Activated B cell treated with CpG ODN at 0.5 μM for 24 hours (primary cell): ENCODE measurements at regions not wholly inside any gene's neighbourhood (a gene's known extent, or its start where the extent isn't known, plus 50 kb on each side); places are given as distances from the start of the nearest gene placed in this dataset.

ENCODE experiments used
- ATAC-seq: fragments of 200-7000 bp; cut with Tn5 transposase; one replicate; pipeline ENCODE4 v1.10.0; 2021; ENCODE audit warnings: low read depth, mild to moderate bottlenecking, moderate library complexity
- CTCF ChIA-PET: fragments of 350-600 bp; sonication (Branson Sonifier 250); formaldehyde crosslinking; loops from one replicate; lab custom pipeline; 2021; ENCODE audit warnings: antibody characterized with exemption; lab: Charles Lee
- POLR2A ChIA-PET: fragments of 350-600 bp; sonication (Branson Sonifier 250); formaldehyde crosslinking; loops from one replicate; lab custom pipeline; 2021; ENCODE audit warnings: antibody characterized with exemption; lab: Charles Lee
- DNase-seq: peaks from one replicate; pipeline ENCODE4 v3.0.0; 2022
- H3K27ac Mint-ChIP-seq: one replicate; pipeline ENCODE4 v1.8.0; 2020; ENCODE audit warnings: mixed read lengths
- H3K27me3 Mint-ChIP-seq: one replicate; pipeline ENCODE4 v1.8.0; 2021; ENCODE audit warnings: mixed read lengths
- H3K36me3 Mint-ChIP-seq: one replicate; pipeline ENCODE4 v1.8.0; 2021; ENCODE audit warnings: low read depth, mixed read lengths
- H3K4me1 Mint-ChIP-seq: one replicate; pipeline ENCODE4 v1.8.0; 2021; ENCODE audit warnings: mixed read lengths
- H3K4me3 Mint-ChIP-seq: one replicate; pipeline ENCODE4 v1.8.0; 2020; ENCODE audit warnings: mild to moderate bottlenecking, mixed read lengths
- H3K9me3 Mint-ChIP-seq: one replicate; pipeline ENCODE4 v1.8.0; 2020; ENCODE audit warnings: mixed read lengths
- intact Hi-C: fragments of 100-400 bp; cut with micrococcal nuclease; formaldehyde crosslinking; loops from one replicate; pipeline ENCODE4 v1.15.1; 2024
- TF ChIP-seq, protein P1 (sequence below): fragments of 200-600 bp; IDR thresholded peaks from one replicate; pipeline ENCODE4 v1.8.0; 2022; ENCODE audit warnings: antibody characterized with exemption, mild to moderate bottlenecking

DNA sequence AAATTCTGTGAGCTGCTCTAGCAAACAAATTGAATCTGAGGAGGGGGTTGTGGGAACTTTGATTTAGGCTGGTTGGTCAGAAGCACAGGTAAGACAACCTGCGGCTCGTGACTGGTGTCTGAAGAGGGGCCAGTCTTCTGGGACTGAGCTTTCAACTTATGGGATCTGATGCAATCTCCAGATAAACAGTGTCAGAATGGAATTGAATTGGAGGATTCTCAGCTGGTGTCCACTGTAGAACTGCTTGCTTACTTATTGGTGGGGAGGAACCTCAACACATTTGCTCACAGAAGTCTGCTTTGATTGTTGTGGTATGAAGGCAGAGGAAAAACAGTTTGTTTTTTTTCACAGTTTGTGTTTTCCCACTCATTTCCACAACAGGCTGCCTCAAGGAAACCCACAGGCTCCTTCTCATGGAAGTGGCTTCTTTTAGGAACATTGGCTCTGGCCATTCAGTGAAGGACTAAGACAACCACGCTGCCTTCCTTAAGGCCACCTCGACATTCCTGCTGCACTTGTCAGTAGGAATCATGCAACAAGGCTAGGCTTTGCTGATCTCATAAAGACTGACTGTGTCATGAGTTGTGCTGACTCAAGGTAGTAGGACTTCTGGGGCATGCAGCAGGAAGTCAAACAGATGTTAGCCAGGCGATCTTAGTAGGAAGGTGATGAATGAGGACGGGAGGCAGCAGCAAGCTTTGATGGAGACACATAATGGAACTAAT, 104.7 kb downstream of the TSN start:
- intact Hi-C loops: no loop called here
- H3K27me3 Mint-ChIP-seq: peaks cover 5% of the 10 kb centered on the region
- no peak overlapping the region for H3K4me3 Mint-ChIP-seq
- DNase-seq: no peak
- H3K27ac Mint-ChIP-seq: no peak overlapping the region
- H3K9me3 Mint-ChIP-seq: peaks cover 5% of the 10 kb centered on the region
- H3K4me1 Mint-ChIP-seq: no peaks in the 10 kb centered on the region
- ChIA-PET CTCF (no interaction called here), POLR2A (no interaction called here)
- ATAC-seq: no peak
- TF ChIP-seq, protein P1, sequence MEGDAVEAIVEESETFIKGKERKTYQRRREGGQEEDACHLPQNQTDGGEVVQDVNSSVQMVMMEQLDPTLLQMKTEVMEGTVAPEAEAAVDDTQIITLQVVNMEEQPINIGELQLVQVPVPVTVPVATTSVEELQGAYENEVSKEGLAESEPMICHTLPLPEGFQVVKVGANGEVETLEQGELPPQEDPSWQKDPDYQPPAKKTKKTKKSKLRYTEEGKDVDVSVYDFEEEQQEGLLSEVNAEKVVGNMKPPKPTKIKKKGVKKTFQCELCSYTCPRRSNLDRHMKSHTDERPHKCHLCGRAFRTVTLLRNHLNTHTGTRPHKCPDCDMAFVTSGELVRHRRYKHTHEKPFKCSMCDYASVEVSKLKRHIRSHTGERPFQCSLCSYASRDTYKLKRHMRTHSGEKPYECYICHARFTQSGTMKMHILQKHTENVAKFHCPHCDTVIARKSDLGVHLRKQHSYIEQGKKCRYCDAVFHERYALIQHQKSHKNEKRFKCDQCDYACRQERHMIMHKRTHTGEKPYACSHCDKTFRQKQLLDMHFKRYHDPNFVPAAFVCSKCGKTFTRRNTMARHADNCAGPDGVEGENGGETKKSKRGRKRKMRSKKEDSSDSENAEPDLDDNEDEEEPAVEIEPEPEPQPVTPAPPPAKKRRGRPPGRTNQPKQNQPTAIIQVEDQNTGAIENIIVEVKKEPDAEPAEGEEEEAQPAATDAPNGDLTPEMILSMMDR: no peak
- H3K36me3 Mint-ChIP-seq: no peaks in the 10 kb centered on the region

DNA sequence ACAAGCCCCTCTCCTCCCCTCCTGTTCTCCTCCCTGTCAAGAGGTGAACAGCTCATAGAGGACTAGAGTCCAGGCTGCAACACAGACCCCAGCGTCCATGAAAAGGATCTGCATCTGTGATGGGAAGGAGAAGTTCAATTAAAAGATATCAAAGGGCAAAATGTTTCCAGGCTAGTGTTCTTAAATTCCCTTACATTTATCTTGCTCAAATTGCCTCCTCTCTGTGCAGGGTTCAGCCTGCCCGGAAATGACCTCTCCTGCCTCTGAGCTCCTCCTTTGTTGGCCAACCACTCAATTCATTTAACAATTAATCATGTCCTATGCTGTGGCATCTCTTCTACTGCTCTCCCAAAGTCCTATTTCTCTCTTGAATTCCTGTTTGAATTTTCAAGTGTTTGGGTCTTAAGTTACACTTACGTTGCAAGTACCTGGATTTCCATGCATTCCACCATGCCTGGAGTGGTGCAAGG, 105.3 kb downstream of the TSN start:
- Mint-ChIP-seq H3K4me3 (no peak overlapping the region), H3K27me3 (peaks cover 6% of the 10 kb centered on the region), H3K36me3 (no peaks in the 10 kb centered on the region), H3K9me3 (peaks cover 5% of the 10 kb centered on the region), H3K27ac (no peak overlapping the region), H3K4me1 (no peaks in the 10 kb centered on the region)
- no peak for ATAC-seq
- no peak for DNase-seq
- ChIA-PET POLR2A (no interaction called here), CTCF (interaction anchor here (0.7 kb wide), 1 partner anchor 50 kb away, joined by 3 read pairs; no protein-coding TSS in a partner anchor)
- intact Hi-C loops: no loop called here
- TF ChIP-seq, protein P1: no peak

DNA sequence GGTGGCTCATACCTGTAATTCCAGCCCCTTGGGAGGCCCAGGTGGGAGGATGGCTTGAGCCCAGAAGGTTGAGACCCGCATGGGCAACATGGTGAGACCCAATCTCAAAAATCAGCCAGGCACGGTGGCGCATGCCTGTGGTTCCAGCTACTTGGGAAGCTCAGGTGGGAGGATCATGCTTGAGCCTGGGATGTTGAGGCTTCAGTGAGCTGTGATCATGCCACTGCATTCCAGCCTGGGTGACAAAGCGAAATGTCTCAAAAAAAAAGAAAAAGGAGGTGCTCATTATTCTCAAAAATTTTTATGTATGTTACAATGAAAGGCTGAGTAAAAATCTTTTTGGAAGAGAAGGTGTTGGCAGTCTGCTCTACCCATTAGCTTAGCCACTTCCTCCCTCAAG, 106.8 kb downstream of the TSN start:
- TF ChIP-seq, protein P1: no peak
- Mint-ChIP-seq H3K36me3 (no peaks in the 10 kb centered on the region), H3K27ac (no peak overlapping the region), H3K9me3 (peaks cover 5% of the 10 kb centered on the region), H3K4me3 (no peak overlapping the region), H3K27me3 (peaks cover 6% of the 10 kb centered on the region), H3K4me1 (no peaks in the 10 kb centered on the region)
- POLR2A ChIA-PET: no interaction called here
- CTCF ChIA-PET: no interaction called here
- DNase-seq: no peak
- intact Hi-C loops: no loop called here
- no peak for ATAC-seq

DNA sequence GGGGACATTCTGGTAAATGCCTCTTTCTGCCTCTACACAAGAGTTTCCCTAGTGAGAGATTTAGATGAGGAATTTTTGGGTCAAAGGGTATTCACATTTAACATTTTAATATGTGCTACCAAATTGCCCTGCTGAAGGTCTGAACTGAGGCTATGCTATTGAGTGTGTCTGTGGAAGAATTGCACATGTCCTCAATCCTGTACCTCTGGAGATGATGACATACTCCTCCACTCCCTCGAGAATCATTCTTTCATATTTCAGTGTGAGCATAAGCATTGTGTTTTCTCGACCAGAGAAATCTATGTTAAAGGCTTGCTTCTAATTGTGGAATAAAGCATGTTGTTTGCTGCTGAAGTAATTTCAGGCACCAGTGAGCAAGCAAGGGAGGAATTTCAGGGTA, 110.5 kb downstream of the TSN start:
- ATAC-seq (no peak), DNase-seq (no peak)
- intact Hi-C loops: no loop called here
- Mint-ChIP-seq H3K9me3 (peaks cover 5% of the 10 kb centered on the region), H3K36me3 (no peaks in the 10 kb centered on the region), H3K27me3 (peaks cover 6% of the 10 kb centered on the region), H3K27ac (no peak overlapping the region), H3K4me3 (no peak overlapping the region), H3K4me1 (no peaks in the 10 kb centered on the region)
- ChIA-PET CTCF (no interaction called here), POLR2A (no interaction called here)
- TF ChIP-seq, protein P1: no peak

DNA sequence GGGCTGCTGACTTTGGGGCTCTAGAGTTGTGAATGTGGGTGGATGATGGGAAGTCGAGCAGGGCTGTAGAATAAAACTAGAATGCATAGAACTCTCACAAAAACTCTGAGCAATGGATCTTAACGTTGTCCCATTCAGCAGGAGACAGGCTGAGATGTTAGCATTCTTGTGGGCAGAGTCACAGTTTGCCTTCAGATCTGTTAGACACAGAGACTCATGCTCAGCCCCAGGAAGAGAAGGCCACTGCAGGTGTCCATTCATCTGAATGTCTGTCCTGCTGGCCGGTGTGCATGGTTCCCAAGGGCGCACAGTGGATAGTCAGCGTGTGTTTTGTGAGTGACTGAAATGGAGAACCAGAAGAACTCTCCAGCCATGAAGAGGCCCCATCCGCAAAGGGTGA, 111.3 kb downstream of the TSN start:
- H3K4me3 Mint-ChIP-seq: no peak overlapping the region
- peaks cover 6% of the 10 kb centered on the region for H3K27me3 Mint-ChIP-seq
- TF ChIP-seq, protein P1: no peak
- no peaks in the 10 kb centered on the region for H3K36me3 Mint-ChIP-seq
- H3K9me3 Mint-ChIP-seq: peaks cover 5% of the 10 kb centered on the region
- intact Hi-C loops: no loop called here
- no peak overlapping the region for H3K27ac Mint-ChIP-seq
- H3K4me1 Mint-ChIP-seq: no peaks in the 10 kb centered on the region
- no peak for DNase-seq
- ATAC-seq: no peak
- ChIA-PET POLR2A (no interaction called here), CTCF (no interaction called here)
